ENCODE measurements at regions not wholly inside any gene's neighbourhood (a gene's known extent, or its start where the extent isn't known, plus 50 kb on each side); places are given as distances from the start of the nearest gene placed in this dataset.

DNA sequence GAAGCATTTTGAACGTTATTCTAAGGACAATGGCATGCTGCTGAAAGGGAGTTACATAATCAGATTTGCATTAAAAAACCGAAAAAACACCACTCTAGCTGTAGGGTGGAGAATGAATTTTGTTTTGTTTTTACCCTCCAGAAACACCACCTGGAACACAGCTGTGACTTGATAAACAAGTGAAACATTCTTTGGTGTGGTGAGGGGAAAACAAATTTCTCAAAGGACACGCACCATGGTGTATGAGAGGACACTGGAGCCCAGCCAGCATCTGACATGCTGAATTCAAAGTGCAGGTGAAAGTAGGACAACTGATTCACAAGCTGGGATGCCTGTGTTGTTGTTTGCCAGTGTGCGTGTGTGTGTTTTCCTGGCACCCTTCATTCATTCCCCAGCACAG is 554.5 kb upstream of the TBL1XR1 start:
- CTCF ChIA-PET, result interaction anchor here (0.6 kb wide), 1 partner anchor 701 kb away, joined by 5 read pairs; no protein-coding TSS in a partner anchor
- POLR2A ChIA-PET, result no interaction called here
- H3K27ac ChIP-seq (ENCODE audit: low read depth, low read length), result no peak overlapping the region

DNA sequence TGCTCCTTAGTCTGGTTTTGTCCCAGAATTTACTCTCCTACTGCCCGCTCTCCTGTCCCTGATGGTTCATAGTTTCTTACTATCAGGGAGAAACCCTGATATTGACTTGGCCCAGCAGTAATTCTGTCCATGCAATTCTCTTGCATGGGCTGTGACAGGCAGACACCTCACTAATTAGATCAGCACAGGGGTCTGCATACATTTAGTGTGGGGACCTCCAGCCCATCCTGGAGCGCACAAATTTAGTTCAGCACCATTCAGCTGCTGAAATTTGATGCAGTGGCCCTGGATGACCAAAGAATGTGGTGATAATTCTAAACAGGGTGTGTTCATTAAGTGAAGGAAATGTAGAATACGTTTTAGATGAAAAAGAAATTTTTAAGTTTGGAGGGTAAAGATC is 555.5 kb upstream of the TBL1XR1 start:
- ChIA-PET POLR2A (no interaction called here), CTCF (no interaction called here)
- peaks cover 5% of the 10 kb centered on the region; the same call in 1 of the 2 replicates for H3K9me3 ChIP-seq (ENCODE audit: control insufficient read depth, insufficient read depth, low read length)
- TF ChIP-seq CTCF (IDR thresholded peaks at IDR 0.05; ENCODE audit: low read depth, low read length), result no peak
- H3K4me3 ChIP-seq (ENCODE audit: low read depth, low read length), result no peak overlapping the region
- no peak overlapping the region for H3K27ac ChIP-seq (ENCODE audit: low read depth, low read length)
- no peak for DNase-seq (ENCODE audit: low read depth, low spot score)
- H3K27me3 ChIP-seq (ENCODE audit: control insufficient read depth, insufficient read depth, low read length), result no peaks in the 10 kb centered on the region

More for the DNA sequence above, 554.5 kb upstream of the TBL1XR1 start:
- Histone ChIP-seq H3K4me3 (ENCODE audit: low read depth, low read length) (no peak overlapping the region), H3K9me3 (ENCODE audit: control insufficient read depth, insufficient read depth, low read length) (no peaks in the 10 kb centered on the region), H3K27me3 (ENCODE audit: control insufficient read depth, insufficient read depth, low read length) (no peaks in the 10 kb centered on the region)
- TF ChIP-seq CTCF (IDR thresholded peaks at IDR 0.05; ENCODE audit: low read depth, low read length), result no peak
- no peak for DNase-seq (ENCODE audit: low read depth, low spot score)

- POLR2A ChIA-PET, result no interaction called here
Measured at GRCh38 chr3:177753451-177754155, 556.3 kb upstream of the TBL1XR1 start.

DNA sequence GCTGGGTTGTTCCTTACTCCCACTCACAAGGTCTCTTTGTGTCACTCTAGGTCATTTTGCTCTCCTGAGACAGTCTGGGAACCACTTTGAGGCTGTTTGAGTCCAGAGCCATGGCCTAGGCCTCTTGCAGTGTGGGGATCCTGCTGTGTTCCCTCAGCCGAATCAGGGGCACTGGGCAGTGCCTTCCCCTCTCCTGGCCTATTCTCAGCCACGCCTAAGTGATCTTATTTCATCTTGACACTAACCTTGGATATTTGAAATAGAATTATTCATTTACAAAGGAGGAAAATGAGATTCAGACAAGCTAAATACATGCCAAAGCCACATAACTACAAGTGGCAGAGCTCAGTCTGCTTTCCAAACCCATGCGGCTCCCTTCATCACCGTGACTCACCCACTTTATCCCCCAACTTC is 557.2 kb upstream of the TBL1XR1 start:
- ChIA-PET POLR2A (no interaction called here), CTCF (no interaction called here)
- H3K9me3 ChIP-seq (ENCODE audit: control insufficient read depth, insufficient read depth, low read length), result peaks cover 7% of the 10 kb centered on the region; the same call in 1 of the 2 replicates
- H3K27me3 ChIP-seq (ENCODE audit: control insufficient read depth, insufficient read depth, low read length), result no peaks in the 10 kb centered on the region
- no peak overlapping the region for H3K4me3 ChIP-seq (ENCODE audit: low read depth, low read length)
- TF ChIP-seq CTCF (IDR thresholded peaks at IDR 0.05; ENCODE audit: low read depth, low read length), result no peak
- no peak for DNase-seq (ENCODE audit: low read depth, low spot score)
- no peak overlapping the region for H3K27ac ChIP-seq (ENCODE audit: low read depth, low read length)

More at GRCh38 chr3:177753451-177754155, 556.3 kb upstream of the TBL1XR1 start:
- DNase-seq (ENCODE audit: low read depth, low spot score), result no peak
- H3K9me3 ChIP-seq (ENCODE audit: control insufficient read depth, insufficient read depth, low read length), result peaks cover 7% of the 10 kb centered on the region; the same call in 1 of the 2 replicates
- no peaks in the 10 kb centered on the region for H3K27me3 ChIP-seq (ENCODE audit: control insufficient read depth, insufficient read depth, low read length)
- no peak for TF ChIP-seq CTCF (IDR thresholded peaks at IDR 0.05; ENCODE audit: low read depth, low read length)
- no peak overlapping the region for H3K27ac ChIP-seq (ENCODE audit: low read depth, low read length)
- CTCF ChIA-PET, result no interaction called here
- H3K4me3 ChIP-seq (ENCODE audit: low read depth, low read length), result no peak overlapping the region

- no peak for DNase-seq (ENCODE audit: low read depth, low spot score)
Measured at GRCh38 chr3:177758126-177758525, 560.8 kb upstream of the TBL1XR1 start.

More at GRCh38 chr3:177758126-177758525, 560.8 kb upstream of the TBL1XR1 start:
- Histone ChIP-seq H3K4me3 (ENCODE audit: low read depth, low read length) (no peak overlapping the region), H3K27ac (ENCODE audit: low read depth, low read length) (no peak overlapping the region), H3K27me3 (ENCODE audit: control insufficient read depth, insufficient read depth, low read length) (no peaks in the 10 kb centered on the region), H3K9me3 (ENCODE audit: control insufficient read depth, insufficient read depth, low read length) (peaks cover 7% of the 10 kb centered on the region; the same call in 1 of the 2 replicates)
- no peak for TF ChIP-seq CTCF (IDR thresholded peaks at IDR 0.05; ENCODE audit: low read depth, low read length)
- CTCF ChIA-PET, result no interaction called here
- POLR2A ChIA-PET, result interaction anchor here (0.7 to 1.0 kb wide), 2 partner anchors 11 to 26 kb away, joined by 4 to 7 read pairs; no protein-coding TSS in a partner anchor
